H1 (cell line): ENCODE measurements at regions not wholly inside any gene's neighbourhood (a gene's known extent, or its start where the extent isn't known, plus 50 kb on each side); places are given as distances from the start of the nearest gene placed in this dataset.
"Not testable (repeated sequence)": the region's sequence is repeated elsewhere in the genome, so short reads cannot be mapped to it uniquely, and the experiment has no call there.

Experiments used
- ATF3 ChIP-seq: IDR thresholded peaks from 2 replicates; pipeline ENCODE4 v1.6.1; 2011; ENCODE audit warnings: low read depth, mild to moderate bottlenecking, low read length; ENCODE audit not compliant: insufficient read depth
- CREB1 ChIP-seq: IDR thresholded peaks from 2 replicates; pipeline ENCODE4 v1.6.1; 2012; ENCODE audit warnings: inconsistent platforms
- CTCF ChIP-seq, 3 experiments: IDR thresholded peaks; 1 replicate in 2 of 3; 2 replicates in 1 of 3; pipeline versions ENCODE4 v1.5.1 to v1.6.1; 2011; ENCODE audit warnings: low read length in 3 of 3, mild to moderate bottlenecking in 3 of 3, inconsistent platforms in 2 of 3, low read depth in 1 of 3, moderate library complexity in 1 of 3; ENCODE audit not compliant: insufficient read depth in 1 of 3; ENCODE audit errors: control extremely low read depth in 1 of 3
- GABPA ChIP-seq: IDR thresholded peaks from 2 replicates; pipeline ENCODE4 v1.6.1; 2011; ENCODE audit warnings: mild to moderate bottlenecking, low read length, moderate library complexity, borderline replicate concordance; ENCODE audit not compliant: insufficient read depth
- MAFK ChIP-seq: IDR thresholded peaks from 2 replicates; pipeline ENCODE4 v1.6.1; 2012; ENCODE audit warnings: low read depth, mild to moderate bottlenecking, improper control_type of control experiment, low read length
- MAX ChIP-seq: IDR thresholded peaks from 2 replicates; pipeline ENCODE4 v1.6.1; 2012; ENCODE audit warnings: inconsistent platforms
- NRF1 ChIP-seq: IDR thresholded peaks from 2 replicates; pipeline ENCODE4 v1.6.1; 2011; ENCODE audit warnings: mild to moderate bottlenecking, low read depth, low read length, improper control_type of control experiment
- POLR2AphosphoS5 ChIP-seq: IDR thresholded peaks from 2 replicates; pipeline ENCODE4 v1.6.1; 2011; ENCODE audit warnings: low read depth, low read length
- SP2 ChIP-seq: IDR thresholded peaks from 2 replicates; pipeline ENCODE4 v1.6.1; 2012; ENCODE audit warnings: mild to moderate bottlenecking, low read length, inconsistent platforms
- SUZ12 ChIP-seq: fragments of 200-600 bp; sonication (generic); IDR thresholded peaks from 2 replicates; pipeline ENCODE4 v1.6.1; 2012; ENCODE audit warnings: mild to moderate bottlenecking, inconsistent platforms, low read length, moderate library complexity, mixed read lengths
- TAF1 ChIP-seq: IDR thresholded peaks from 2 replicates; pipeline ENCODE4 v1.6.1; 2011; ENCODE audit warnings: mild to moderate bottlenecking, low read depth, low read length
- YY1 ChIP-seq: IDR thresholded peaks from 2 replicates; pipeline ENCODE4 v1.6.1; 2011; ENCODE audit warnings: low read depth, mild to moderate bottlenecking, low read length

- TF ChIP-seq CTCF (IDR thresholded peaks at IDR 0.05; ENCODE audit: control extremely low read depth in 1 of 3, insufficient read depth in 1 of 3, low read depth in 1 of 3, low read length in 3 of 3); YY1; SUZ12; MAFK; ATF3; MAX; SP2; CREB1; TAF1; NRF1; GABPA; POLR2AphosphoS5: not testable (repeated sequence)
Observed at GRCh38 chr1:190943722-190944121, 466.1 kb upstream of the BRINP3 start.
